GM12878 (cell line): ENCODE measurements at regions not wholly inside any gene's neighbourhood (a gene's known extent, or its start where the extent isn't known, plus 50 kb on each side); places are given as distances from the start of the nearest gene placed in this dataset.

Source experiments
- ATAC-seq: fragments of 200-7000 bp; cut with Tn5 transposase; 3 replicates; pipeline ENCODE4 v1.9.1; 2020; ENCODE audit warnings: mild to moderate bottlenecking, moderate library complexity
- BruUV-seq: library from RNA; stranded (reverse); fragments of 400-500 nt; replicated peaks from 2 replicates; lab custom pipeline; 2021; lab: Mats Ljungman, UMichigan
- CTCF ChIA-PET: fragments of 300-600 bp; sonication (Branson Sonifier 250); formaldehyde crosslinking; extraction: SDS; loops from one replicate; lab custom pipeline; 2021; ENCODE audit warnings: inconsistent platforms; lab: Yijun Ruan, JAX
- POLR2A ChIA-PET: fragments of 350-600 bp; formaldehyde crosslinking; extraction: SDS; loops from one replicate; lab custom pipeline; 2021; ENCODE audit warnings: inconsistent platforms; lab: Charles Lee
- RAD21 ChIA-PET: fragments of 300-600 bp; sonication (Branson Sonifier 250); formaldehyde crosslinking; loops from one replicate; lab custom pipeline; 2023; ENCODE audit warnings: antibody characterized with exemption; ENCODE audit not compliant: unreplicated experiment; lab: Charles Lee
- SMC1A ChIA-PET: fragments of 300-600 bp; sonication (Branson Sonifier 250); formaldehyde crosslinking; loops from one replicate; lab custom pipeline; 2023; ENCODE audit not compliant: unreplicated experiment, uncharacterized antibody; lab: Charles Lee
- DNase-seq: peaks from one replicate; pipeline ENCODE4 v3.0.0-alpha.2; 2011; ENCODE audit warnings: low read depth, low spot score
- FAIRE-seq: peaks from 3 replicates; lab custom pipeline; 2011; peaks lifted over from hg19 to GRCh38; lab: Jason Lieb, UNC
- H2AFZ ChIP-seq: 2 replicates; pipeline ENCODE4 v1.6.0; 2011; ENCODE audit warnings: low read depth, low read length, control low read depth; ENCODE audit not compliant: control insufficient read depth
- H3K27ac ChIP-seq: 2 replicates; pipeline ENCODE4 v1.5.1; 2011; ENCODE audit warnings: control low read depth; ENCODE audit not compliant: control insufficient read depth, insufficient read depth
- H3K27me3 ChIP-seq, 2 experiments: replicated peaks in 1 of 2; 2 replicates each; pipeline versions ENCODE4 v1.6.0 to v1.6.1; 2011; ENCODE audit warnings: low read length in 1 of 2; ENCODE audit not compliant: control insufficient read depth in 2 of 2, insufficient read depth in 2 of 2
- H3K36me3 ChIP-seq, 2 experiments: 2 replicates each; pipeline ENCODE4 v1.5.1; 2011; ENCODE audit warnings: low read length in 1 of 2; ENCODE audit not compliant: control insufficient read depth in 2 of 2, insufficient read depth in 2 of 2
- H3K4me1 ChIP-seq: 2 replicates; pipeline ENCODE4 v1.6.1; 2011; ENCODE audit warnings: mild to moderate bottlenecking, low read length, moderate library complexity, mixed read lengths; ENCODE audit not compliant: control insufficient read depth, insufficient read depth
- H3K4me2 ChIP-seq: 2 replicates; pipeline ENCODE4 v1.6.0; 2011; ENCODE audit warnings: control low read depth; ENCODE audit not compliant: control insufficient read depth, insufficient read depth
- H3K4me3 ChIP-seq: fragments of 200-600 bp; sonication (generic); 2 replicates; pipeline ENCODE4 v1.5.1; 2016
- H3K79me2 ChIP-seq: 2 replicates; pipeline ENCODE4 v1.6.0; 2011; ENCODE audit warnings: low read length; ENCODE audit not compliant: control insufficient read depth, insufficient read depth
- H3K9ac ChIP-seq: 2 replicates; pipeline ENCODE4 v1.8.0; 2011; ENCODE audit warnings: low read length, control low read depth, mixed read lengths; ENCODE audit not compliant: control insufficient read depth, insufficient read depth
- H3K9me3 ChIP-seq: replicated peaks from 3 replicates; pipeline ENCODE4 v1.5.1; 2011; ENCODE audit warnings: mild to moderate bottlenecking, low read length; ENCODE audit not compliant: control insufficient read depth, insufficient read depth
- H4K20me1 ChIP-seq: 2 replicates; pipeline ENCODE4 v1.6.0; 2011; ENCODE audit not compliant: control insufficient read depth, insufficient read depth
- ATF2 ChIP-seq: IDR thresholded peaks from 2 replicates; pipeline ENCODE4 v1.6.1; 2012; ENCODE audit warnings: low read length, inconsistent platforms
- CBX5 ChIP-seq: sonication (generic); IDR thresholded peaks from 2 replicates; pipeline ENCODE4 v1.6.1; 2016; ENCODE audit warnings: low read depth, moderate library complexity, mild to moderate bottlenecking, inconsistent platforms
- HDAC6 ChIP-seq: fragments of 200-600 bp; sonication (generic); IDR thresholded peaks from one replicate; pipeline ENCODE4 v1.8.0; 2017; ENCODE audit warnings: antibody characterized with exemption; ENCODE audit not compliant: unreplicated experiment
- KAT2A ChIP-seq: conservative IDR thresholded peaks from 2 replicates; pipeline ENCODE4 v1.6.1; 2011; ENCODE audit warnings: low read depth, low read length; ENCODE audit not compliant: control insufficient read depth
- MAX ChIP-seq: IDR thresholded peaks from 2 replicates; pipeline ENCODE4 v1.6.1; 2012; ENCODE audit warnings: low read depth, low read length, improper control_type of control experiment
- NR2C1 ChIP-seq: fragments of 450-650 bp; IDR thresholded peaks from 2 replicates; pipeline ENCODE4 v1.6.1; 2017; ENCODE audit warnings: antibody characterized with exemption, mild to moderate bottlenecking, moderate library complexity
- PAX5 ChIP-seq: IDR thresholded peaks from 2 replicates; pipeline ENCODE4 v1.6.1; 2011; ENCODE audit warnings: low read depth, low read length, borderline replicate concordance
- POLR2AphosphoS5 ChIP-seq: IDR thresholded peaks from 2 replicates; pipeline ENCODE4 v1.6.1; 2011; ENCODE audit warnings: mild to moderate bottlenecking, low read length, inconsistent platforms
- SKIL ChIP-seq: fragments of 450-650 bp; IDR thresholded peaks from 2 replicates; pipeline ENCODE4 v1.6.1; 2017; ENCODE audit warnings: mild to moderate bottlenecking, low read depth, inconsistent platforms; ENCODE audit not compliant: poor library complexity, severe bottlenecking
- SPI1 ChIP-seq: IDR thresholded peaks from 2 replicates; pipeline ENCODE4 v1.6.1; 2011; ENCODE audit warnings: low read depth, mild to moderate bottlenecking, low read length, moderate library complexity, borderline replicate concordance; ENCODE audit not compliant: insufficient read depth
- TCF7 ChIP-seq: IDR thresholded peaks from 2 replicates; pipeline ENCODE4 v1.6.1; 2014; ENCODE audit warnings: antibody characterized with exemption, borderline replicate concordance
- WGBS: methylation state at CpG from one replicate; pipeline ENCODE4 v1.1.6; 2016; ENCODE audit warnings: low lambda C conversion rate; ENCODE audit not compliant: insufficient replicate concordance, insufficient coverage; ENCODE audit errors: missing lambda C conversion rate; 5-methylcytosine and 5-hydroxymethylcytosine counted together
- in situ Hi-C: fragments of 300-500 bp; cut with MboI; formaldehyde crosslinking; loops from 9 replicates; pipeline ENCODE4 v1.14.3; 2018; ENCODE audit warnings: mixed read lengths
- intact Hi-C: fragments of 100-400 bp; cut with micrococcal nuclease; formaldehyde crosslinking; loops from one replicate; pipeline ENCODE4 v1.14.2; 2022; ENCODE audit not compliant: unreplicated experiment

- RAD21 ChIA-PET, result no interaction called here
- Histone ChIP-seq H3K27me3 (no peaks in the 10 kb centered on the region), H3K4me2 (no peak overlapping the region), H3K36me3 (no peaks in the 10 kb centered on the region), H3K9ac (no peak overlapping the region), H3K4me1 (no peaks in the 10 kb centered on the region), H3K4me3 (no peak overlapping the region), H3K9me3 (no peaks in the 10 kb centered on the region), H4K20me1 (no peaks in the 10 kb centered on the region), H3K27ac (no peak overlapping the region), H3K79me2 (no peaks in the 10 kb centered on the region), H2AFZ (no peak overlapping the region)
- 14% methylated on average over 7 of the region's 7 CpGs for WGBS
- in situ Hi-C loops (no loop called here), intact Hi-C loops (no loop called here)
- CTCF ChIA-PET, result no interaction called here
- FAIRE-seq (no peak), ATAC-seq (no peak), DNase-seq (no peak)
- POLR2A ChIA-PET, result no interaction called here
- no TSS peak for BruUV-seq
- SMC1A ChIA-PET, result no interaction called here
- no peak for TF ChIP-seq MAX
- no peak for TF ChIP-seq ATF2
- no peak for TF ChIP-seq POLR2AphosphoS5
- TF ChIP-seq HDAC6, result no peak
- TF ChIP-seq KAT2A, result no peak
- TF ChIP-seq TCF7, result no peak
- TF ChIP-seq PAX5, result no peak
- no peak for TF ChIP-seq SPI1
- TF ChIP-seq NR2C1, result no peak
- no peak for TF ChIP-seq SKIL
- no peak for TF ChIP-seq CBX5
Measured at GRCh38 chr4:13024147-13025105, 459.7 kb downstream of the RAB28 start.
